KMS-11 (cell line): ENCODE measurements at regions not wholly inside any gene's neighbourhood (a gene's known extent, or its start where the extent isn't known, plus 50 kb on each side); places are given as distances from the start of the nearest gene placed in this dataset.

Source experiments
- H2AFZ ChIP-seq: fragments of 200-600 bp; sonication (generic); 2 replicates; pipeline ENCODE4 v1.6.1; 2016; ENCODE audit warnings: antibody characterized with exemption, mixed run types, low read depth
- H3K27ac ChIP-seq: fragments of 200-600 bp; sonication (generic); 2 replicates; pipeline ENCODE4 v1.6.1; 2016; ENCODE audit warnings: mild to moderate bottlenecking, mixed run types
- H3K27me3 ChIP-seq: fragments of 200-600 bp; sonication (generic); 2 replicates; pipeline ENCODE4 v1.6.1; 2017; ENCODE audit warnings: mild to moderate bottlenecking, low read depth, mixed run types, moderate library complexity; ENCODE audit not compliant: insufficient read depth
- H3K36me3 ChIP-seq: fragments of 200-600 bp; sonication (generic); 2 replicates; pipeline ENCODE4 v1.6.1; 2017; ENCODE audit warnings: mild to moderate bottlenecking, mixed run types; ENCODE audit not compliant: insufficient read depth
- H3K4me1 ChIP-seq: fragments of 200-600 bp; sonication (generic); 2 replicates; pipeline ENCODE4 v1.6.1; 2016; ENCODE audit warnings: mild to moderate bottlenecking, low read depth, mixed run types; ENCODE audit not compliant: poor library complexity, severe bottlenecking
- H3K4me2 ChIP-seq: fragments of 200-600 bp; sonication (generic); 2 replicates; pipeline ENCODE4 v1.7.0; 2016; ENCODE audit warnings: mild to moderate bottlenecking, mixed run types
- H3K4me3 ChIP-seq: fragments of 200-600 bp; sonication (generic); IDR thresholded peaks from 2 replicates; pipeline ENCODE4 v1.6.1; 2017; ENCODE audit warnings: low read depth, low read length, mixed read lengths; ENCODE audit not compliant: insufficient read depth
- H3K79me2 ChIP-seq: fragments of 200-600 bp; sonication (generic); 2 replicates; pipeline ENCODE4 v1.6.1; 2016; ENCODE audit warnings: low read depth, mixed run types; ENCODE audit not compliant: insufficient read depth
- H3K9ac ChIP-seq: fragments of 200-600 bp; sonication (generic); 2 replicates; pipeline ENCODE4 v1.6.1; 2016; ENCODE audit warnings: mild to moderate bottlenecking, mixed run types
- H4K20me1 ChIP-seq: fragments of 200-600 bp; sonication (generic); 2 replicates; pipeline ENCODE4 v1.6.1; 2016; ENCODE audit warnings: mild to moderate bottlenecking, mixed run types; ENCODE audit not compliant: insufficient read depth
- TF ChIP-seq, protein P1 (sequence below): fragments of 200-600 bp; sonication (generic); conservative IDR thresholded peaks from 2 replicates; pipeline ENCODE4 v1.6.1; 2017; ENCODE audit warnings: low read depth, mild to moderate bottlenecking, antibody characterized with exemption, low read length, moderate library complexity, mixed read lengths

DNA sequence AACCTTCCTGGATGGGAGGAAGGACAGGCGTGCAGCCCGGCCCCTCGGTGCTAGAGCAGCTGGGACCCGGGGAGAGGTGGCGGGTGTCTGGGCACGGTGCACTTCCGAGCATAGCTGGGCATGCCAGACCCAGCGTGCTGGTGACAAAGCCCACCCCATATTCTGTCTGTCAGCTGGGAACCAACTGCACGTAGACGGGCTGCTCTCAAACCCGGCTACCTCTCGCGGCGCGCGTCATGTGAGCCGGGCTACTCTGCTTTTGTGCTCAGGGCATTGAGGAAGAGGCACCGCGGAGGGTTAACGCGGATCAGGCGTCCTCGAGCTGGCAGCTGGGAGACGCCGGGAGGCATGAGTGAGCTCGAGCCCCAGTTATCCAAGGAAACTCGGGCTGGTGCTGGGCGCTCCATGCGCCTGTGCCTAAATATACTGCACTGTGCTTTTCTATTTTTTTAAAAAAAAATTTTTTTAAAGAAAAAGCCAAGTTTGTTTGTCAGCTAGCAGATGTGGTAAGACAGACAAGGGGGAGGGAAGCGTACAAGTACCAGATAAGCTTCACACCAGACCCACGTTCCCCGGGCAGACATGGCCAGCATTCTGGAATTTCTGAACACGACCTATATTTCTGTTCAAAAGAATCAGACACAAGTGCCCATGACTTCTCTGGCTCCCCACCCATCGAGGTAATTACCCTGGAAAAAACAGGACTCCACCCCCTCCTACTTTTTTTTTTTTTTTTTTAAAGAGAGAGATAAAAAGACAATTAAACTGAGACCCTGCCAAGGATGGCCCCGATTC, 425.6 kb downstream of the SHANK2 start:
- TF ChIP-seq, protein P1, sequence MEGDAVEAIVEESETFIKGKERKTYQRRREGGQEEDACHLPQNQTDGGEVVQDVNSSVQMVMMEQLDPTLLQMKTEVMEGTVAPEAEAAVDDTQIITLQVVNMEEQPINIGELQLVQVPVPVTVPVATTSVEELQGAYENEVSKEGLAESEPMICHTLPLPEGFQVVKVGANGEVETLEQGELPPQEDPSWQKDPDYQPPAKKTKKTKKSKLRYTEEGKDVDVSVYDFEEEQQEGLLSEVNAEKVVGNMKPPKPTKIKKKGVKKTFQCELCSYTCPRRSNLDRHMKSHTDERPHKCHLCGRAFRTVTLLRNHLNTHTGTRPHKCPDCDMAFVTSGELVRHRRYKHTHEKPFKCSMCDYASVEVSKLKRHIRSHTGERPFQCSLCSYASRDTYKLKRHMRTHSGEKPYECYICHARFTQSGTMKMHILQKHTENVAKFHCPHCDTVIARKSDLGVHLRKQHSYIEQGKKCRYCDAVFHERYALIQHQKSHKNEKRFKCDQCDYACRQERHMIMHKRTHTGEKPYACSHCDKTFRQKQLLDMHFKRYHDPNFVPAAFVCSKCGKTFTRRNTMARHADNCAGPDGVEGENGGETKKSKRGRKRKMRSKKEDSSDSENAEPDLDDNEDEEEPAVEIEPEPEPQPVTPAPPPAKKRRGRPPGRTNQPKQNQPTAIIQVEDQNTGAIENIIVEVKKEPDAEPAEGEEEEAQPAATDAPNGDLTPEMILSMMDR = no peak
- Histone ChIP-seq H3K4me2 (no peak overlapping the region), H3K79me2 (no peaks in the 10 kb centered on the region), H3K4me3 (no peak overlapping the region), H3K27me3 (peaks cover 4% of the 10 kb centered on the region; the same call in 1 of the 2 replicates), H3K36me3 (no peaks in the 10 kb centered on the region), H3K27ac (no peak overlapping the region), H4K20me1 (no peaks in the 10 kb centered on the region), H3K4me1 (no peaks in the 10 kb centered on the region), H3K9ac (no peak overlapping the region), H2AFZ (no peak overlapping the region)

DNA sequence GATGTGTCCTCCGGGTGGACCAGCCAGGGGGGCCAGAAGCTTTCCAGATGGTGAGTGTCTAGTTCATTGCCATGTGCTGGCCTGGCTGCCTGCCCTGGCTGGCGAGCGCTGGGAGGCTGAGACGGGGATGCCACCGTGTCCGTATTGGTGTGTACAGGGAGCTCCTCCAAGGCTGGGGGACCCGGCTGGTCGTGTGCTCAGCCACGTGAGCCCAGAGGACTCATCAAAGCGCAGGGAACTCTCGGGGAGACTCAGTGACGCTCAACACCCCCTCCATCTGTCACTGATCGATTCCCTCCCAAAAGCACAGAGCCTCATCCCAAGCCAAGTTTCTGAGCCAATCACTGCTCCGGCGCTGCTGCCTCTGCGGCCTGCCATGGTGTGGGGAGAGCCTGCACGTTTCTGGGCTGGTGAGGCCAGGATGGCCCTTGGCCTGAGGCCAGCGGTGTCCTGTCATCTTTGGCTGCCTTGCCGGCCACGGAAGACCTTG, 423.7 kb downstream of the SHANK2 start:
- TF ChIP-seq, protein P1 = no peak
- H3K9ac ChIP-seq = no peak overlapping the region
- no peaks in the 10 kb centered on the region for H3K4me1 ChIP-seq
- H3K27ac ChIP-seq = no peak overlapping the region
- no peak overlapping the region for H2AFZ ChIP-seq
- H3K4me2 ChIP-seq = no peak overlapping the region
- no peak overlapping the region for H3K4me3 ChIP-seq
- H3K79me2 ChIP-seq = no peaks in the 10 kb centered on the region
- H3K27me3 ChIP-seq = peaks cover 4% of the 10 kb centered on the region; the same call in 1 of the 2 replicates
- H4K20me1 ChIP-seq = no peaks in the 10 kb centered on the region
- no peaks in the 10 kb centered on the region for H3K36me3 ChIP-seq

DNA sequence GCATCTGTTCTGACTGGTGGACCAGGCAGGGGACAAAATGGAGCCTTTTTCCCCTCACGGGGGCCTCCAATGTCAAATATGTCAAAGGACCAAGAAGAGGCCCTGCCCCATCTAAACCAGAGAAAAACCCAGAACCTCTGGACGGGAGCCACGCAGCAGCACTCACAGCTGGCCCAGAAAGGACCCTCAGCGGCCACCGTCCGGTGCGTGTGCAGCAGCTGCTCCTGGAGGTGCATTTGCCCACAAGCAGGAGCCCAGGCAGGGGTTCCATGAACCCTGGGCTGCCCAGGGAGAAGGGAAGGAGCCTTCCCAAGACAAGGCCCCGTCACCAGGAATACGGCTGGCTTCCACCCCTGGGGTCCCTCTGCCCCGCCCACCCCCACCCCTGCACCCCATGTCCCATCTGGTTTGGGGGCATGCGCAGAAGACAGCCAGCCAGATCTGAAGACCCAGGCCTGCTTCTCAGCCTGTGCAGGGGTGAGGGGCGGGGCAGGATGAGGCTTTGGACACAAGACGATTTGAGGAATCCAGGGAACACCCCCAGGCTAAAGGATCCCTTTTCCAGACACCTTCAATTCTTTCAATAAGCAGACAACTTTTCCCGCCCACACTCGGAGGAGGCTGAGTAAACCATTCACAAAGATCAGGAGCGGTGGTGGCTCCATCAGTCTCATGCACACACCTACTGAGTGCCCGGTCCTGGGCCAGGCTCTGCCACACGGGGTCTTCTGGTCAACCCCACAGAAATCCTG, 423.1 kb downstream of the SHANK2 start:
- no peaks in the 10 kb centered on the region for H4K20me1 ChIP-seq
- H3K4me2 ChIP-seq = no peak overlapping the region
- TF ChIP-seq, protein P1 = no peak
- H3K79me2 ChIP-seq = no peaks in the 10 kb centered on the region
- H3K27me3 ChIP-seq = peaks cover 4% of the 10 kb centered on the region; the same call in 1 of the 2 replicates
- no peak overlapping the region for H2AFZ ChIP-seq
- no peaks in the 10 kb centered on the region for H3K36me3 ChIP-seq
- no peaks in the 10 kb centered on the region for H3K4me1 ChIP-seq
- H3K4me3 ChIP-seq = no peak overlapping the region
- H3K9ac ChIP-seq = no peak overlapping the region
- H3K27ac ChIP-seq = no peak overlapping the region

DNA sequence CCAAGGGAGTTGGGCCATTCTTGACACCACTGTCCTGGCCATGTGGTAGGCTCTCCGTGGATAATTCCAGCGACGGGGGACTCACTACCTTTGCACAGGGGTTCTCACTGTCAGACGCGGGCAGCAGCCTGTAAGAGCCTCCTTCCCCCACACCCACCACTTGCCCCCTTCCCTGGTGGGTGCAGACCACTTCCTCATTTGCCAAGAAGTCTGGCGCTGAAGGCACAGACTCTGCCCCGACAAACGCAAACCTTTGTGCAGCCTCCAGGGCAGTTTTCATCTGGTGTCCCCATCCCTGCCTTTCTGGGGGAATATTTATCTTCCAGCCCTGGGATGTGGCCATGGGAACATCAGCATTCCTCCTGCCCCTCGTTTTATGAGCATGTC, 422.5 kb downstream of the SHANK2 start:
- no peak overlapping the region for H3K9ac ChIP-seq
- H2AFZ ChIP-seq = no peak overlapping the region
- H3K79me2 ChIP-seq = no peaks in the 10 kb centered on the region
- peaks cover 4% of the 10 kb centered on the region; the same call in 1 of the 2 replicates for H3K27me3 ChIP-seq
- no peak overlapping the region for H3K27ac ChIP-seq
- TF ChIP-seq, protein P1 = no peak
- no peaks in the 10 kb centered on the region for H3K36me3 ChIP-seq
- H4K20me1 ChIP-seq = no peaks in the 10 kb centered on the region
- H3K4me2 ChIP-seq = no peak overlapping the region
- H3K4me1 ChIP-seq = no peaks in the 10 kb centered on the region
- no peak overlapping the region for H3K4me3 ChIP-seq
